ENCODE measurements at regions not wholly inside any gene's neighbourhood (a gene's known extent, or its start where the extent isn't known, plus 50 kb on each side); places are given as distances from the start of the nearest gene placed in this dataset.

- no peak for TF ChIP-seq POLR2A (IDR thresholded peaks at IDR 0.05)
- TF ChIP-seq, protein P1, sequence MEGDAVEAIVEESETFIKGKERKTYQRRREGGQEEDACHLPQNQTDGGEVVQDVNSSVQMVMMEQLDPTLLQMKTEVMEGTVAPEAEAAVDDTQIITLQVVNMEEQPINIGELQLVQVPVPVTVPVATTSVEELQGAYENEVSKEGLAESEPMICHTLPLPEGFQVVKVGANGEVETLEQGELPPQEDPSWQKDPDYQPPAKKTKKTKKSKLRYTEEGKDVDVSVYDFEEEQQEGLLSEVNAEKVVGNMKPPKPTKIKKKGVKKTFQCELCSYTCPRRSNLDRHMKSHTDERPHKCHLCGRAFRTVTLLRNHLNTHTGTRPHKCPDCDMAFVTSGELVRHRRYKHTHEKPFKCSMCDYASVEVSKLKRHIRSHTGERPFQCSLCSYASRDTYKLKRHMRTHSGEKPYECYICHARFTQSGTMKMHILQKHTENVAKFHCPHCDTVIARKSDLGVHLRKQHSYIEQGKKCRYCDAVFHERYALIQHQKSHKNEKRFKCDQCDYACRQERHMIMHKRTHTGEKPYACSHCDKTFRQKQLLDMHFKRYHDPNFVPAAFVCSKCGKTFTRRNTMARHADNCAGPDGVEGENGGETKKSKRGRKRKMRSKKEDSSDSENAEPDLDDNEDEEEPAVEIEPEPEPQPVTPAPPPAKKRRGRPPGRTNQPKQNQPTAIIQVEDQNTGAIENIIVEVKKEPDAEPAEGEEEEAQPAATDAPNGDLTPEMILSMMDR (IDR thresholded peaks at IDR 0.05), result no peak
Measured at GRCh38 chr2:56831780-56832179, 648.0 kb downstream of the CCDC85A start.
